Amniotic stem cell (primary cell): ENCODE measurements at regions not wholly inside any gene's neighbourhood (a gene's known extent, or its start where the extent isn't known, plus 50 kb on each side); places are given as distances from the start of the nearest gene placed in this dataset.
"Not testable (repeated sequence)": the region's sequence is repeated elsewhere in the genome, so short reads cannot be mapped to it uniquely, and the experiment has no call there.

Experiments
- DNase-seq: peaks from one replicate; lab custom pipeline; 2025; lab: John Stamatoyannopoulos, UW

DNA sequence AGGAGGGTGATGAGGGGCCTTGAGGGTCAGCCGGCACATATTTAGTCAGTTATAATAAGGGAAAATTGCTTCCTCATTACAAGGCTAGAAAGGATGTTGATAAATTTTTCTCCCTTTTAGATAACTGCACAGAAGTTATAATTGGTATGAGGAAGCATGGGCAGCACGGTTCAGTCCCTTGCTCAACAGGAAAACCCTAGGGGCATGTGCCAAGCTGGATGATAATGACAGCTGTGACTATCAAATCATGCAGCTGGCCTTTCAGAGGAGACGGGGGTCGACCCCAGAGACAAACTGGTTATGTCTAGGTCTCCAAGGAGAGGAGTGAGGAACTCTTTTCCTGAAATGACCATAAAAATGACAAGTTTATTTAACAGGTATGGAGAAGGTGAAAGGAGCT is 448.1 kb upstream of the VRK2 start:
- DNase-seq = no peak

DNA sequence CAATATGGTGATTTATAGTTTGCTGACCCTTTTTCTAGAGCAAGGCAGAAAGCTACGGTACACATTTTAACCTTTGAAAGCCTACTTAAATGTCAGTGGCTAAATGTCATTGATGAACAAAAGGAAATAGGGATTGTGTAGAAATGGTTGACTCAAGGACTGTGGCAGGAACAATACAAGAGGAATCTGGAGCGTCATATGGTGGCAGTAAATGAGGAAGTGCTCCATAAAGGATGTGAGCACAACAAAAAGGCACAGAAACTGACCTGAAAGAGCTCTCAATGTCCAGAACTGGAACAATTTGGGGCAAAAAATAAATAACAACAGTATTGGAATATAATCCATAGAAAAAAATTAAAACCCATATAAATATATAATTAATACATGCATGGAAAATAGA is 443.9 kb upstream of the VRK2 start:
- DNase-seq = no peak

DNA sequence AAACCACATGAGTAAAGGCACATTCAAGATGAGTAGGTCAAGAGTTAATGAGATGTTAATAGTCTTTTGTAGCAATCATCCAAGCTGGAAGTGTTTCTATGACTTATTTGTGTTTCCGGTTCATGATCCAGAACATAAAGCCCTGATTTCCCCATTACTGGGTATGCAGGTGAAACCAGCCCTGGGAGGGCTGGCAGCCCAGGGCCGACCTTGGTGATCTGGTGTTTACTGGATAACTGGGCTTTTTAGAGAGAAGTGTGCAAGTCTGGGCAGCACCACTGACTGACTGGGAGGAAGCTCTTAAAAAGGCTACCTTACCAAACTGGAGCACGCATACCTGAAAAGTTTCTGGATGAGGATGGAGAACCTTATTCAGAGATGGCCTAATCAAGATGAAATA is 431.6 kb upstream of the VRK2 start:
- DNase-seq = no peak

- DNase-seq = no peak
Measured at GRCh38 chr2:57615855-57616556, 430.6 kb upstream of the VRK2 start.

DNA sequence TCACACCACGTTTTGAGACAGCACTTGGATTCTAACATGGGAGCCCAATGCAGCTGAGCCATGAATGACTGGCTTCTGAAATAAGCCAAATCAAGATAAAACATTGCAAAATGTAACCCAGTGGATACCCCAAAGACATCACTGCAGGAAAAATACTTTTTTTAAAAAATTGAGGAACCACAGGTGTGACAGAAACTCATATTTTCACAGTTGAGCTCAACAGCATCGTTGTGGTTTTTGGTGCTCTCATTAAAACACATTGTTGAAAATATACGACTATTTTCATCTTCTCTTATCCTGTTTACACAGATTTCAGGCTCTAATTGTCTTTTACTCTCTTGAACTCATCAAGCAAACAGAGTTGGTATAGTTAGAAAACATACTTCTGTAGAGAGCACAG is 429.3 kb upstream of the VRK2 start:
- DNase-seq = no peak

DNA sequence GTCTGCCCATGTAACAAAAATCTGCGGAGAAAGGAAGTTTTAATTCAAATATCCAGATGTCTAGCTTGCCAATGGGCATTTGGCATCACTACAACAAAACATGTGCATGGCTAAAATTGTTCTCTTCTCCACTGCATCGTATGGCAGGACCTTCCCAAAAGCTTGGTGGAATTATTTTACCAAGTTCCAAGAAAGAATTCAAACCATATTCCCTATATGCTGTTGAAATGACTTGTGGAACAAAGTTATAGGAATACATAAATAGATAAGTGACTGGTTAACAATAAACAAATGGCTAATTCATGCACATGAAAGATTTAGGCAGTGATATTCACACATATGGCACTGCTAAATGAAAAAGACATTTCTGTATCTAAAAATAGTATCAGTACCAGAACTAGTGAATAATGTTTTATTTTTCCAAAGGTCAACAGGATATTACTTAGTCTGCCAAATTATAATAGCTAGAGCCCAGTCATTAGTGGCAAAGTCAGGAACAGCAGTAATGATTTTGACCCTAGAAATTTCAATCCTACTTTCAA is 425.4 kb upstream of the VRK2 start:
- no peak for DNase-seq

DNA sequence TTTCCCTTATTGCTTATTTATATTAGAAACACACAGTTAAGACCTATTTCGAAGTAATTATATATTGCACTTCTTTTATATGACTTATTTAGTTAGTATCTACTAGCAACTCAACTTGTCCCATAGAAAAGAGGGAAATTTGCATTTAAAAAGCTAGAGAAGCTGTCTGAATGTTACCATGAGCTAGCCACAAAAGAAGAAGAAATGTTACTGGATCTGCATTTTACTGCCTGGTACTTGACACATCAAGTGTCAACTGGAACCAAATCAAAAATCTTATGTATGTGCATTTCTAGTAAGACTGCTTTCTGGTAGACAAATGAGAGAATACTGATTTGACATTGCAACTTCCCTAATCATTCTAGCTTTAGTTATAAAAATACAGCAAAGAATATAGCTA is 424.6 kb upstream of the VRK2 start:
- no peak for DNase-seq

DNA sequence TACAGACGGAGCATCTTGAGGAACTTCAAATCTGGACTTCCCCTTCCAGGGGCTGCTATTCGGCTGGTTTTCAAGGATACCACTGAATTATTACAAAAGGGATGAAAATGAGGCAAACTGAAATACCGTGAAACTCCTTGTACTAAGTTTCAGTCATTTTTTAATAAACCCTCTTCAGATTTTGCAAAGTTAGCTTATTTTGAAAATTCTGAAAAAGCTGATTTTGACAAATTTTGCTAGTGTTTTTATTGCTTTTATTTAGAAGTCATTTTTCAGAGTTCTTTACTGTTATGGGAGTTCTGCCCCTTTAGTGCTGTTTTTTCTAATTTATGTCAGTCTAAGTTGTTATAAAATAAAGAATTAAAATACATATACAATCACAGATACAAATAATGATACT is 390.4 kb upstream of the VRK2 start:
- no peak for DNase-seq

DNA sequence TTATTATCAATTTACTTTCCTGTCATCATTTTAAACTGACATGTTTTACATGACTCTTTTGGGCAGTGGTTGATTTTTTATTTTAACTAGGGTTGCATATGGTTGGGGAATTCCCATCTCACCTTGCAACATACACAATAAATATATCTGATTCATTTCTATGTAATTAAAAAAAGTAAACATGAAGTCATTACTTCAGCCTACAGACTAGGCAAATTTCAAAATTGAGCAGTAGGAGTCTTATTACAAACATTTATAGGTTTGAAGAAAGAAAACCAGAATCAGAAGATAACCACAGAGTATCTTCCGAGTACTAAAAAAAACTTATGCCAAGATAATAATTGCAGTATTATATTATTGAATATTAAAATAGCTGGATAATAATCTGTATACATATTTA is 377.0 kb upstream of the VRK2 start:
- DNase-seq = no peak

DNA sequence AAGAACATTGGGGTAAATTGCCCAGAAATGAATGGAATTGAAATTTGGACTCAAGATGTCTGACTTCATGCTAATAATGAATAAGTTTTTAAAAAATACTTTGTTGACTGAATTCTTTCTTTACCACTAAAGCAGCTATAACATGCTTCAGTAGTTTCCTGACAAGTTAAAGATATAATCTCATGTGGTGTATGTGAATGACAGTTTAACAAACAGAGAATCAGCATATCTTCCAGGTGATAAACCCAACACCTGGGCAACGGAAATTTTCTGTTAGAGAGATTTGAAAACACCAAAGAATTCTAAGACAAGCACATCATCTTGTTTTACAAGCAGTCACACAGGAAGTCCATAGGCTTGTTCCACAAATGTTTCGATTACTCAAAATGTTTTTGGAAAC is 372.6 kb upstream of the VRK2 start:
- no peak for DNase-seq

- no peak for DNase-seq
Measured at GRCh38 chr2:57674743-57675142, 371.9 kb upstream of the VRK2 start.

DNA sequence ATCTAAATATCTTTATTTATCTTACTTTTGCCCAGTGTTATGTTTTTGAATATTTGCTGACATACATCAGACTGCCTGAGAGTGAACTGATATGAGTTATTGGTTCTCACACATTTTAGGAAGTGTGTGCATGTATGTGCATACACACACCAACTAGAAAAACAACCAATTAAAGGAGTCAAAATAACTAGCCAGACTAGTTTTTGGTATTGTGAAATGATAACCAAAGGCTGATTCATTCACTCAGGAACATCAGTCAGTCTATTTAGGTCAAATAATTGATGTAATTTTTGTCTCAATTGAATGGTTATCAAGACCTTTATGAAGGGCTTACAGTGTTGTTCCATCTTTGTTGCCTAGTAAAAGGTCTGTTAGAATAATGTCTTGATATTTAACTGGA is 369.3 kb upstream of the VRK2 start:
- DNase-seq = no peak

DNA sequence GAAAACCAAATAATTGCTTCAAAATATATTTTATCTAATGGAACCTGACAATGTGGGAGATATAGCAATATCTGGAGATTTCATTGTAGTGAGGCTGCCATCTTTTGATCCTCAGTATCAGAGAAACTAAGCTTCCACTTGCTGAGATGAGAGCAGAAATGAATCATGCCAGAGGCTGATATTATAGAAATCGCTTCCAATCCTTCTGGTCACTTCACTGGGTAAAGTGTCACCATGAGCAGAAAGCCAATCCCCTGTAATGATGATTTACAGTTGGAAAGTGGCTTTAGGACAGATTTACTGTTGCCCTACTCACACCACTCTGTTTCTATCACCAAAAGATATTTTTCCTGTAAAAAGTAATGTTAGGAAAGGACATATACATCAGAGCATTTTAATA is 365.0 kb upstream of the VRK2 start:
- DNase-seq = no peak

- DNase-seq = no peak
Measured at GRCh38 chr2:57685032-57685431, 361.6 kb upstream of the VRK2 start.

DNA sequence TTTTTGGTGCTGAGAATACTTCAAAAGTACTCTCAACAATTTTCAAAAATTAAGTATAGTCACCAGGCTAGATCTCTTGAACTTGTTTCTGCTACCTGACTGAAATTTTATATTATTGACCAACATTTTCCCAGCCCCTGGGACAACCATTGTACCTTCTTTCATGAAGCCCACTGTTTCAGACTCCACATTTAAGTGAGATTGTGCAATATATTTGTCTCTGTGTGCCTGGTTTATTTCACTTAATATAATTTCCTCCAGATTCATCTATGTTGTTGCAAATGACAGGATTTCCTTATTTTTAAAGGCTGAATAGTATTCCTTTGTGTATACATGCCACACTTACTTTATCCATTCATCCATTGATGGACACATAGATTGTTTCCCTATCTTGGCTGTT is 354.2 kb upstream of the VRK2 start:
- no peak for DNase-seq

GRCh38 chr2:57693177-57693576 is 353.4 kb upstream of the VRK2 start:
- DNase-seq = no peak

DNA sequence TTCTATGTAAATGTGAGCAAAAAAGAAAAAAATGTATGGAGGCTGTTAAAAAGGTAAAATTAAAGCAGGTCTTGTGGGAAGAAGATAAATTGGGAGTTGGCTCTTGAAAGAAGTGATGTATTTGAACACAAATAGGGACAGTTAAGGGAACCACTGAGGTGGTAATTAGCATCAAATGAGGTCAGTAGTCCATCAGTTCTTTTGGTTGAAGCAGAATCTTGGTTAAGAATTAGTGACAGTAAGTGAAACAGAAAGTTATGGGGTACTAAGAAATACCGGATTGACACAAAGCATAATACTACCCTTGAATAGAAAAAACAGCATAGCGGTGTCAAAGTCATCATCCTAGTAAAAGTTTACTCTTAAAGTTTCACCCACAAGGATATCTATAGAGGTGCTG is 352.6 kb upstream of the VRK2 start:
- DNase-seq = no peak

DNA sequence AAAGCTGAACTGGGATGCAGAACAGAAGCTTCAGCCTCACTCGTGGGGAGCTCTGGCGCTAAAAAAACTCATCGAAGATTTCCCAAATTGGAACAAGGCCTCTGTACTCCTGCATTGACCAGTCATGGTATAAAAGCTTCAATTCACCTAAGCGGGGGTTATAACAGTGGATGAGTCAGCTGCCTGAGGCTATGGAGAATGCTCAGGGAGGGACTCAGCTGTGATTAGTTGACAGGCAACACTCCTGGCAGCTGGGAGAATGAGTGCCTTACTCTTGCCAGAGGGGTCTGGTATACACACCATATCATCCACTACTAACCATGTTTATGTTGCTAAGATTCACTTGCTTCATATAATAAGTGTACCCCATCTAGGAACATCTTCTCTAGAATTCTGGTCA is 350.6 kb upstream of the VRK2 start:
- DNase-seq = peak; percentile 16

GRCh38 chr2:57698392-57698791 is 348.2 kb upstream of the VRK2 start:
- no peak for DNase-seq

DNA sequence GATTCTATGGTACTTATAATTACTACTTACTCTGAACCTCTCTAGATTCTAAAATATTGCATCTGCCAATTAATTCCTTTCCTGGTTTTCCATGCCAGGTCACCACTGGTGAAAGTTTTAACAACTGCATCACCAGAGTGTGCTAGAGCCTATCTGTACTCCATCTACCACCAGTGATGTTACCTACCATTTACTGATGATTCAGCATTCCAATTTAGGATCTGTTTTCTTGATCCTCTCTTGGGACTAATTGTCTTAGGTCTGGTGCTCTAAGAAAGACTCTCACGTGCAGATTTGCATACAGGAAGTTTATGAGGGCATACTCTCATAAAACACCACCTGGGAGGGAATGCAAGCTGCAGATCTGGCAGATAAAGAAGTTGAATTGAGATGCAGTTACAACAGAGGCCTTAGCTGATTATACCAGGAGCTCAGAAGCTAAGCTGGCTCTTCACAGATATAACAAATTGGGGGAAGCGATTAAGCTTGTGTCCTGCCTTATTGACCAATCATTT is 347.6 kb upstream of the VRK2 start:
- DNase-seq = no peak

GRCh38 chr2:57701391-57701791 is 345.2 kb upstream of the VRK2 start:
- DNase-seq = no peak

DNA sequence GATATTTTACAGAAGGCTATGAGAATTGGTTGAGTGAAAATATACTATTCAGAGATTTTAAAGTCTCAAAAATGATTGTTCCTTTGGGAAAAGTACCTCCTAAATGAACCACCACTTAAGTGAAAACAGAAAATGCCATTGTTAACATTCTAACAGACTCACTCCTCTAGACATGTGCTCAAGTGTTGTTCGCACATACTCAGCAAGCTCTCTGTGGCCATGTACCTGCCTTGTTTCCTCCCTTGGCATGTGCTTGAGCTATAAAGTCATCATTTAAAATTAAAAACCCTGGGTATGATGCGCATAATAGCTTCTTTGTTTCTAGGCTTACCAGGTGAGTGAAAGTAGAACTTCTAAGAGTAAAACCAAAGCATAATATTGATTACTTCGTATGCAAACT is 343.2 kb upstream of the VRK2 start:
- no peak for DNase-seq

DNA sequence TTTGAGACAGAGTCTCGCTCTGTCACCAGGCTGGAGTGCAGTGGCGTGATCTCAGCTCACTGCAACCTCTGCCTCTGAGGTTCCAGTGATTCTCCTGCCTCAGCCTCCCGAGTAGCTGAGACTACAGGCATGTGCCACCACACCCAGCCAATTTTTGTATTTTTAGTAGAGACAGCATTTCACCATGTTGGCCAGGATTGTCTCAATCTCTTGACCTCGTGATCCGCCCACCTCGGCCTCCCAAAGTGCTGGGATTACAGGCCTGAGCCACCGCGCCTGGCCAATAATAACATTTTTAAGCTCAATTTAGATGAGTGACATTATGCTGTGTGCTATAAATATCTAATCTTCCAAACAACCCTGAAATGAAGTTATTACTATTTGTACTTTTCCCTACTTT is 338.8 kb upstream of the VRK2 start:
- DNase-seq = not testable (repeated sequence)

DNA sequence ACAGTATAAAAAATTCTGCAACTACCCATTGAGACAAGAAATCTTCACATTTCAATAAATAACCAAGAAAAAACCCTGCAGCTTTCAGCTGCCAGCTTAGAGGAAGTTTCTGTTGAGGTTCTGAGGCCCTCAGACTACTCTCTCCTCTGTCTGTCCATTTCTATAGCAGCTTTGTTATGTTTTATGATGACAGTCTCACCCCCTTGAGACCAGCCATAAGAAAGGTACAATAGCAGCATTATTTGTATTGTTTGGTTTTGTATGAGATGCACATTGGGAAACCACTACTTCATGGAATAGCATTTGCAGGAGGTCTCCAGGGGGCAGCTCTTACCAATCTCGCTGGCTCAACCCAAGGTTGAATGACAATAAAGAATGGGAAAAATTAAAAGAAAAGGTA is 334.6 kb upstream of the VRK2 start:
- DNase-seq = no peak
